PC-9 (cell line): ENCODE measurements at regions not wholly inside any gene's neighbourhood (a gene's known extent, or its start where the extent isn't known, plus 50 kb on each side); places are given as distances from the start of the nearest gene placed in this dataset.

Source experiments
- BruUV-seq: library from RNA; stranded (reverse); fragments of 400-500 nt; replicated peaks from 2 replicates; lab custom pipeline; 2021; lab: Mats Ljungman, UMichigan
- CTCF ChIA-PET: fragments of 300-600 bp; sonication (Branson Sonifier 250); formaldehyde crosslinking; loops from one replicate; lab custom pipeline; 2022; ENCODE audit warnings: antibody characterized with exemption; lab: Charles Lee
- POLR2A ChIA-PET: fragments of 300-600 bp; sonication (Branson Sonifier 250); formaldehyde crosslinking; loops from one replicate; lab custom pipeline; 2022; ENCODE audit warnings: antibody characterized with exemption; ENCODE audit not compliant: unreplicated experiment; lab: Charles Lee
- DNase-seq, 2 experiments: peaks; one replicate each; pipeline versions ENCODE4 v3.0.0 to v3.0.0-alpha.2; 2015 to 2022; ENCODE audit warnings: mixed read lengths in 1 of 2
- H2AFZ ChIP-seq: fragments of 200-600 bp; sonication (generic); 2 replicates; pipeline ENCODE4 v1.8.1; 2017; ENCODE audit warnings: antibody characterized with exemption
- H3F3A ChIP-seq: fragments of 200-600 bp; sonication (generic); 2 replicates; pipeline ENCODE4 v1.8.1; 2017; ENCODE audit warnings: antibody characterized with exemption, mild to moderate bottlenecking, low read depth; ENCODE audit not compliant: insufficient read depth
- H3K27ac ChIP-seq: fragments of 200-600 bp; sonication (generic); 2 replicates; pipeline ENCODE4 v1.6.1; 2016; ENCODE audit warnings: mixed run types
- H3K27me3 ChIP-seq: fragments of 200-600 bp; sonication (generic); 2 replicates; pipeline ENCODE4 v1.6.1; 2016; ENCODE audit warnings: low read depth, mixed run types; ENCODE audit not compliant: insufficient read depth
- H3K36me3 ChIP-seq: fragments of 200-600 bp; sonication (generic); 2 replicates; pipeline ENCODE4 v1.6.1; 2016; ENCODE audit warnings: low read depth, mixed run types
- H3K4me1 ChIP-seq: fragments of 200-600 bp; sonication (generic); replicated peaks from 2 replicates; pipeline ENCODE4 v1.6.1; 2016; ENCODE audit warnings: mixed run types; ENCODE audit not compliant: insufficient read depth
- H3K4me2 ChIP-seq: fragments of 200-600 bp; sonication (generic); 2 replicates; pipeline ENCODE4 v1.6.1; 2017; ENCODE audit warnings: mixed run types
- H3K4me3 ChIP-seq: fragments of 200-600 bp; sonication (generic); 2 replicates; pipeline ENCODE4 v1.6.1; 2016; ENCODE audit warnings: mixed run types
- H3K79me2 ChIP-seq: fragments of 200-600 bp; sonication (generic); 2 replicates; pipeline ENCODE4 v1.6.1; 2017; ENCODE audit warnings: low read depth, mixed run types
- H3K9me2 ChIP-seq: fragments of 200-600 bp; sonication (generic); 2 replicates; pipeline ENCODE4 v1.8.1; 2017; ENCODE audit warnings: mild to moderate bottlenecking; ENCODE audit not compliant: insufficient read depth
- H3K9me3 ChIP-seq: fragments of 200-600 bp; sonication (generic); 2 replicates; pipeline ENCODE4 v1.8.1; 2016; ENCODE audit warnings: low read depth; ENCODE audit not compliant: insufficient read depth
- H4K20me1 ChIP-seq: fragments of 200-600 bp; sonication (generic); 2 replicates; pipeline ENCODE4 v1.8.1; 2017; ENCODE audit not compliant: insufficient read depth
- CTCF ChIP-seq: fragments of 200-600 bp; sonication (generic); conservative IDR thresholded peaks from 2 replicates; pipeline ENCODE4 v1.6.1; 2017; ENCODE audit warnings: mixed run types, antibody characterized with exemption, mild to moderate bottlenecking, moderate library complexity
- EZH2 ChIP-seq: fragments of 200-600 bp; sonication (generic); IDR thresholded peaks from 2 replicates; pipeline ENCODE4 v1.8.0; 2017; ENCODE audit warnings: antibody characterized with exemption, low read depth
- intact Hi-C: fragments of 100-400 bp; cut with micrococcal nuclease; formaldehyde crosslinking; loops from one replicate; pipeline ENCODE4 v1.10.0; 2022; ENCODE audit not compliant: unreplicated experiment

- POLR2A ChIA-PET: no interaction called here
- DNase-seq: no peak
- Histone ChIP-seq H3K79me2 (no peaks in the 10 kb centered on the region), H3F3A (no peaks in the 10 kb centered on the region), H3K9me3 (no peaks in the 10 kb centered on the region), H3K27ac (no peak overlapping the region), H3K36me3 (no peaks in the 10 kb centered on the region), H3K4me1 (no peaks in the 10 kb centered on the region), H3K4me3 (no peak overlapping the region), H4K20me1 (no peaks in the 10 kb centered on the region), H3K4me2 (no peak overlapping the region), H3K9me2 (no peaks in the 10 kb centered on the region), H2AFZ (no peak overlapping the region), H3K27me3 (no peaks in the 10 kb centered on the region)
- CTCF ChIA-PET: no interaction called here
- BruUV-seq: no TSS peak
- intact Hi-C loops: no loop called here
- no peak for TF ChIP-seq EZH2
- no peak for TF ChIP-seq CTCF
These were observed 287.9 kb upstream of the SEMA6D start for GRCh38 chr15:47429376-47429775.

- Histone ChIP-seq H3K9me2 (no peaks in the 10 kb centered on the region), H3K27ac (no peak overlapping the region), H2AFZ (no peak overlapping the region), H4K20me1 (no peaks in the 10 kb centered on the region), H3K9me3 (no peaks in the 10 kb centered on the region), H3K79me2 (no peaks in the 10 kb centered on the region), H3K36me3 (no peaks in the 10 kb centered on the region), H3K4me1 (no peaks in the 10 kb centered on the region), H3F3A (no peaks in the 10 kb centered on the region), H3K27me3 (no peaks in the 10 kb centered on the region), H3K4me2 (no peak overlapping the region), H3K4me3 (no peak overlapping the region)
- DNase-seq: no peak
- intact Hi-C loops: no loop called here
- ChIA-PET CTCF (no interaction called here), POLR2A (no interaction called here)
- no TSS peak for BruUV-seq
- TF ChIP-seq CTCF (no peak), EZH2 (no peak)
These were observed 285.8 kb upstream of the SEMA6D start for GRCh38 chr15:47431501-47431900.

- BruUV-seq: no TSS peak
- H3K4me2 ChIP-seq: no peak overlapping the region
- no peaks in the 10 kb centered on the region for H3K79me2 ChIP-seq
- no peaks in the 10 kb centered on the region for H4K20me1 ChIP-seq
- no peak for DNase-seq
- H3F3A ChIP-seq: no peaks in the 10 kb centered on the region
- H3K4me3 ChIP-seq: no peak overlapping the region
- ChIA-PET POLR2A (no interaction called here), CTCF (no interaction called here)
- no peaks in the 10 kb centered on the region for H3K36me3 ChIP-seq
- H3K27me3 ChIP-seq: no peaks in the 10 kb centered on the region
- intact Hi-C loops: no loop called here
- H2AFZ ChIP-seq: no peak overlapping the region
- TF ChIP-seq EZH2 (no peak), CTCF (no peak)
- H3K27ac ChIP-seq: no peak overlapping the region
- H3K9me2 ChIP-seq: no peaks in the 10 kb centered on the region
- H3K9me3 ChIP-seq: no peaks in the 10 kb centered on the region
- H3K4me1 ChIP-seq: no peaks in the 10 kb centered on the region
These were observed 284.5 kb upstream of the SEMA6D start for GRCh38 chr15:47432826-47433225.
